ENCODE measurements at regions not wholly inside any gene's neighbourhood (a gene's known extent, or its start where the extent isn't known, plus 50 kb on each side); places are given as distances from the start of the nearest gene placed in this dataset.

DNA sequence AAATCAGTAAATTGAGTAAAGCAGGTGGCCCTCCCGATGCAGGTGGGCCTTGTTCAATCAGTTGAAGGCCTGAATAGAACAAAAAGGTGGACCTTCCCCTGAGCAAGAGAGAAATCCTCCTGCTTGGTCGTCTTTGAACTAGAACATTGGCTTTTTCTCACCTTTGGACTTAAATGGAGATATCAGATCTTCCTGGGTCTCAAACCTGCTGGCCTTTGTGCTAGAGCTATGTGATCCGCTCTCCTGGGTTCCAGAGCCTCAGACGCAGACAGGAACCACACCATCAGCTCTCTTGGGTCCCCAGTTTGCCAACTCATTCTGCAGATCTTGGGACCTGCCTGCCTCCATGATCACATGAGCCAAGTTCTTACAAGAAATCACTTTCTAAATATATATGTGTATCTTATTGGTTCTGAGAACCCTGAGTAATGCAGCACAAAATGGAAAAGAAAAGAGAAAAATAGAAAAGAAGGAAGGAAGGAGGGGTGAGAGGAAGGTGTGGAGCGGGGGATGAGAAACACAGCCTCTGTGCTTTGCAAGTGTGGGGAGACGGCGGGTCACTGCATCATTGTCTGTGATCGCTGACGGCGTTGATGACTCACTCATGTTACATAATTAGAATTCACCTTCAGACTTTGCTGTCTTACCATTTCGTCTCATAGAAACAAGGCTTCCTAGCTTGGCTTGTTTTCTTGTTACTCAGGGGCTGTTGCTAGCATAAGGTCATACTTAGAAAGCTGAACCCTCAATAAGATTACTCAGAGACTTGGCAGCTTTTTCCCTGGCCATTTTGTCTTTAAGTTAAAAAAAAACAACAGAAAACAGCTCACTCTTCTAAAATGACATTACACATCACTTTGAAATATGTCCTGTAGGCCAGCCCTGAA is 85.7 kb upstream of the NEDD9 start (continued):
- TF ChIP-seq, protein P1, sequence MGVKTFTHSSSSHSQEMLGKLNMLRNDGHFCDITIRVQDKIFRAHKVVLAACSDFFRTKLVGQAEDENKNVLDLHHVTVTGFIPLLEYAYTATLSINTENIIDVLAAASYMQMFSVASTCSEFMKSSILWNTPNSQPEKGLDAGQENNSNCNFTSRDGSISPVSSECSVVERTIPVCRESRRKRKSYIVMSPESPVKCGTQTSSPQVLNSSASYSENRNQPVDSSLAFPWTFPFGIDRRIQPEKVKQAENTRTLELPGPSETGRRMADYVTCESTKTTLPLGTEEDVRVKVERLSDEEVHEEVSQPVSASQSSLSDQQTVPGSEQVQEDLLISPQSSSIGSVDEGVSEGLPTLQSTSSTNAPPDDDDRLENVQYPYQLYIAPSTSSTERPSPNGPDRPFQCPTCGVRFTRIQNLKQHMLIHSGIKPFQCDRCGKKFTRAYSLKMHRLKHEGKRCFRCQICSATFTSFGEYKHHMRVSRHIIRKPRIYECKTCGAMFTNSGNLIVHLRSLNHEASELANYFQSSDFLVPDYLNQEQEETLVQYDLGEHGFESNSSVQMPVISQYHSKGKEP (CRISPR knock-in tag; IDR thresholded peaks at IDR 0.05): no peak
- TF ChIP-seq, protein P2, sequence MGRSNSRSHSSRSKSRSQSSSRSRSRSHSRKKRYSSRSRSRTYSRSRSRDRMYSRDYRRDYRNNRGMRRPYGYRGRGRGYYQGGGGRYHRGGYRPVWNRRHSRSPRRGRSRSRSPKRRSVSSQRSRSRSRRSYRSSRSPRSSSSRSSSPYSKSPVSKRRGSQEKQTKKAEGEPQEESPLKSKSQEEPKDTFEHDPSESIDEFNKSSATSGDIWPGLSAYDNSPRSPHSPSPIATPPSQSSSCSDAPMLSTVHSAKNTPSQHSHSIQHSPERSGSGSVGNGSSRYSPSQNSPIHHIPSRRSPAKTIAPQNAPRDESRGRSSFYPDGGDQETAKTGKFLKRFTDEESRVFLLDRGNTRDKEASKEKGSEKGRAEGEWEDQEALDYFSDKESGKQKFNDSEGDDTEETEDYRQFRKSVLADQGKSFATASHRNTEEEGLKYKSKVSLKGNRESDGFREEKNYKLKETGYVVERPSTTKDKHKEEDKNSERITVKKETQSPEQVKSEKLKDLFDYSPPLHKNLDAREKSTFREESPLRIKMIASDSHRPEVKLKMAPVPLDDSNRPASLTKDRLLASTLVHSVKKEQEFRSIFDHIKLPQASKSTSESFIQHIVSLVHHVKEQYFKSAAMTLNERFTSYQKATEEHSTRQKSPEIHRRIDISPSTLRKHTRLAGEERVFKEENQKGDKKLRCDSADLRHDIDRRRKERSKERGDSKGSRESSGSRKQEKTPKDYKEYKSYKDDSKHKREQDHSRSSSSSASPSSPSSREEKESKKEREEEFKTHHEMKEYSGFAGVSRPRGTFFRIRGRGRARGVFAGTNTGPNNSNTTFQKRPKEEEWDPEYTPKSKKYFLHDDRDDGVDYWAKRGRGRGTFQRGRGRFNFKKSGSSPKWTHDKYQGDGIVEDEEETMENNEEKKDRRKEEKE (IDR thresholded peaks at IDR 0.05): no peak
- TF ChIP-seq, protein P3, sequence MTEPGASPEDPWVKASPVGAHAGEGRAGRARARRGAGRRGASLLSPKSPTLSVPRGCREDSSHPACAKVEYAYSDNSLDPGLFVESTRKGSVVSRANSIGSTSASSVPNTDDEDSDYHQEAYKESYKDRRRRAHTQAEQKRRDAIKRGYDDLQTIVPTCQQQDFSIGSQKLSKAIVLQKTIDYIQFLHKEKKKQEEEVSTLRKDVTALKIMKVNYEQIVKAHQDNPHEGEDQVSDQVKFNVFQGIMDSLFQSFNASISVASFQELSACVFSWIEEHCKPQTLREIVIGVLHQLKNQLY (CRISPR knock-in tag; IDR thresholded peaks at IDR 0.05): no peak
- TF ChIP-seq, protein P4, sequence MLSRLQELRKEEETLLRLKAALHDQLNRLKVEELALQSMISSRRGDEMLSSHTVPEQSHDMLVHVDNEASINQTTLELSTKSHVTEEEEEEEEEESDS (CRISPR knock-in tag; IDR thresholded peaks at IDR 0.05; ENCODE audit: borderline replicate concordance): no peak
- TF ChIP-seq, protein P5, sequence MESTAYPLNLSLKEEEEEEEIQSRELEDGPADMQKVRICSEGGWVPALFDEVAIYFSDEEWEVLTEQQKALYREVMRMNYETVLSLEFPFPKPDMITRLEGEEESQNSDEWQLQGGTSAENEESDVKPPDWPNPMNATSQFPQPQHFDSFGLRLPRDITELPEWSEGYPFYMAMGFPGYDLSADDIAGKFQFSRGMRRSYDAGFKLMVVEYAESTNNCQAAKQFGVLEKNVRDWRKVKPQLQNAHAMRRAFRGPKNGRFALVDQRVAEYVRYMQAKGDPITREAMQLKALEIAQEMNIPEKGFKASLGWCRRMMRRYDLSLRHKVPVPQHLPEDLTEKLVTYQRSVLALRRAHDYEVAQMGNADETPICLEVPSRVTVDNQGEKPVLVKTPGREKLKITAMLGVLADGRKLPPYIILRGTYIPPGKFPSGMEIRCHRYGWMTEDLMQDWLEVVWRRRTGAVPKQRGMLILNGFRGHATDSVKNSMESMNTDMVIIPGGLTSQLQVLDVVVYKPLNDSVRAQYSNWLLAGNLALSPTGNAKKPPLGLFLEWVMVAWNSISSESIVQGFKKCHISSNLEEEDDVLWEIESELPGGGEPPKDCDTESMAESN (CRISPR knock-in tag; conservative IDR thresholded peaks at IDR 0.05): no peak
- TF ChIP-seq SALL2 (CRISPR knock-in tag; IDR thresholded peaks at IDR 0.05) (no peak; the same call in 1 of the 2 replicates), ETV5 (CRISPR knock-in tag; IDR thresholded peaks at IDR 0.05; ENCODE audit: borderline replicate concordance) (peak; percentile 50; the same call in 1 of the 2 replicates), ZNF75D (CRISPR knock-in tag; IDR thresholded peaks at IDR 0.05; ENCODE audit: borderline replicate concordance) (no peak), WIZ (CRISPR knock-in tag; IDR thresholded peaks at IDR 0.05) (no peak), ZSCAN22 (CRISPR knock-in tag; IDR thresholded peaks at IDR 0.05) (no peak), RXRB (CRISPR knock-in tag; IDR thresholded peaks at IDR 0.05; ENCODE audit: borderline replicate concordance) (peak; percentile 85), BRCA1 (CRISPR knock-in tag; IDR thresholded peaks at IDR 0.05) (no peak)
- TF ChIP-seq, protein P6, sequence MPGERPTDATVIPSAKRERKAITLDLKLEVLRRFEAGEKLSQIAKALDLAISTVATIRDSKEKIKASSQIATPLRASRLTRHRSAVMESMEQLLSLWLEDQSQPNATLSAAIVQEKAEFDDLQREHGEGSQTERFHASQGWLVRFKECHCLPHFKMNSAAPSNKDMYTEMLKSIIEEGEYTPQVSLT (CRISPR knock-in tag; IDR thresholded peaks at IDR 0.05; ENCODE audit: borderline replicate concordance, low read depth): no peak
- TF ChIP-seq, protein P7, sequence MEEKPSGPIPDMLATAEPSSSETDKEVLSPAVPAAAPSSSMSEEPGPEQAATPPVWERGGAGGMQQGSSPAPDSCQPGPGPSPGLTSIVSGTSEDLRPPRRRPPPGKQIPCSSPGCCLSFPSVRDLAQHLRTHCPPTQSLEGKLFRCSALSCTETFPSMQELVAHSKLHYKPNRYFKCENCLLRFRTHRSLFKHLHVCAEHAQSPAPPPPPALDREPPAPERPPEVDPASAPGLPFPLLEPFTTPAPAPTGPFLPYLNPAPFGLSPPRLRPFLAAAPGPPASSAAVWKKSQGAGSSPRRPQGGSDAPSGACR (CRISPR knock-in tag; IDR thresholded peaks at IDR 0.05): 0 out of 2 replicates have a peak, but pooled peaks have one; percentile 15
- TF ChIP-seq, protein P8, sequence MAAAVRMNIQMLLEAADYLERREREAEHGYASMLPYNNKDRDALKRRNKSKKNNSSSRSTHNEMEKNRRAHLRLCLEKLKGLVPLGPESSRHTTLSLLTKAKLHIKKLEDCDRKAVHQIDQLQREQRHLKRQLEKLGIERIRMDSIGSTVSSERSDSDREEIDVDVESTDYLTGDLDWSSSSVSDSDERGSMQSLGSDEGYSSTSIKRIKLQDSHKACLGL (CRISPR knock-in tag; IDR thresholded peaks at IDR 0.05): no peak
- TF ChIP-seq, protein P9, sequence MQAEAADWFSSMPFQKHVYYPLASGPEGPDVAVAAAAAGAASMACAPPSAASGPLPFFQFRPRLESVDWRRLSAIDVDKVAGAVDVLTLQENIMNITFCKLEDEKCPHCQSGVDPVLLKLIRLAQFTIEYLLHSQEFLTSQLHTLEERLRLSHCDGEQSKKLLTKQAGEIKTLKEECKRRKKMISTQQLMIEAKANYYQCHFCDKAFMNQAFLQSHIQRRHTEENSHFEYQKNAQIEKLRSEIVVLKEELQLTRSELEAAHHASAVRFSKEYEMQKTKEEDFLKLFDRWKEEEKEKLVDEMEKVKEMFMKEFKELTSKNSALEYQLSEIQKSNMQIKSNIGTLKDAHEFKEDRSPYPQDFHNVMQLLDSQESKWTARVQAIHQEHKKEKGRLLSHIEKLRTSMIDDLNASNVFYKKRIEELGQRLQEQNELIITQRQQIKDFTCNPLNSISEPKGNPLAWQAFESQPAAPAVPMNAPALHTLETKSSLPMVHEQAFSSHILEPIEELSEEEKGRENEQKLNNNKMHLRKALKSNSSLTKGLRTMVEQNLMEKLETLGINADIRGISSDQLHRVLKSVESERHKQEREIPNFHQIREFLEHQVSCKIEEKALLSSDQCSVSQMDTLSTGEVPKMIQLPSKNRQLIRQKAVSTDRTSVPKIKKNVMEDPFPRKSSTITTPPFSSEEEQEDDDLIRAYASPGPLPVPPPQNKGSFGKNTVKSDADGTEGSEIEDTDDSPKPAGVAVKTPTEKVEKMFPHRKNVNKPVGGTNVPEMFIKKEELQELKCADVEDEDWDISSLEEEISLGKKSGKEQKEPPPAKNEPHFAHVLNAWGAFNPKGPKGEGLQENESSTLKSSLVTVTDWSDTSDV (CRISPR knock-in tag; IDR thresholded peaks at IDR 0.05): no peak

All from HepG2 (cell line).